ENCODE measurements at regions not wholly inside any gene's neighbourhood (a gene's known extent, or its start where the extent isn't known, plus 50 kb on each side); places are given as distances from the start of the nearest gene placed in this dataset.

DNA sequence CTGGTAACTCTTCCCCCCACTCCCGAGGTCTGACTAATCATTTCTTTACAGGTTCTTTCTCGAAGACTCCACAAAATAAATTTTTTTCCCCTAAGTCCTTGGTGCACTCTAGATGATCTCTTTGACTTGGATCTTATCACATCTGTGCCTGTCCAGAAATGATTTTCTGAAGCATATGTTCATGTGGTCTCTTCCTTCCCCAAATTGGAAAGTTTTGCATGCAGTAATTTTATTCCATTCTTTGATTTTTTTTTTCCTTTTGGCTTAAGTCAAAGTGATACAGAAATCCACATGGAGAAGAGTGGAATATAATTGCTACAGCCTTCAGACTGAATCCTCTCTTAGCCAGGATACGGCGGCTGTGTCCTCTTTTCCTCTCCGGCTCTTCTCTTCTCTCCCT is 213.3 kb downstream of the BMP4 start:
- TF ChIP-seq CTCF (IDR thresholded peaks at IDR 0.05) (no peak), POLR2A (IDR thresholded peaks at IDR 0.05) (no peak)
